Natural killer cell treated with Interleukin-12 subunit alpha and Interleukin-12 subunit beta and Interleukin-15 and Interleukin-18, amount 100 ng/mL, for 72 hours (primary cell): ENCODE measurements at regions not wholly inside any gene's neighbourhood (a gene's known extent, or its start where the extent isn't known, plus 50 kb on each side); places are given as distances from the start of the nearest gene placed in this dataset.
"Not testable (repeated sequence)": the region's sequence is repeated elsewhere in the genome, so short reads cannot be mapped to it uniquely, and the experiment has no call there.

Experiments used
- ATAC-seq, 2 donors: fragments of 150-1000 bp; cut with Tn5 transposase in 1 of 2; sonication (Bioruptor Pico), chemical (Tn5 transposase) in 1 of 2; 2 replicates each; pipeline ENCODE4 v1.10.0; 2021
- DNase-seq: peaks from one replicate; pipeline ENCODE4 v3.0.0; 2022; ENCODE audit warnings: low spot score
- H3K27ac Mint-ChIP-seq, 2 donors: 1 replicate in 1 of 2; 2 replicates in 1 of 2; pipeline ENCODE4 v1.8.0; 2022; ENCODE audit warnings: mixed read lengths in 2 of 2, mild to moderate bottlenecking in 1 of 2, moderate library complexity in 1 of 2
- H3K27me3 Mint-ChIP-seq, 2 donors: 1 replicate in 1 of 2; 2 replicates in 1 of 2; pipeline ENCODE4 v1.8.0; 2022; ENCODE audit warnings: mixed read lengths in 2 of 2
- H3K36me3 Mint-ChIP-seq: one replicate; pipeline ENCODE4 v1.8.0; 2022; ENCODE audit warnings: mixed read lengths
- H3K4me1 Mint-ChIP-seq, 2 donors: 1 replicate in 1 of 2; 2 replicates in 1 of 2; pipeline ENCODE4 v1.8.0; 2022; ENCODE audit warnings: low read depth in 2 of 2, mixed read lengths in 2 of 2, mild to moderate bottlenecking in 1 of 2
- H3K4me3 Mint-ChIP-seq: one replicate; pipeline ENCODE4 v1.8.0; 2022; ENCODE audit warnings: mixed read lengths
- H3K9me3 Mint-ChIP-seq: 2 replicates; pipeline ENCODE4 v1.8.0; 2022; ENCODE audit warnings: mixed read lengths

DNA sequence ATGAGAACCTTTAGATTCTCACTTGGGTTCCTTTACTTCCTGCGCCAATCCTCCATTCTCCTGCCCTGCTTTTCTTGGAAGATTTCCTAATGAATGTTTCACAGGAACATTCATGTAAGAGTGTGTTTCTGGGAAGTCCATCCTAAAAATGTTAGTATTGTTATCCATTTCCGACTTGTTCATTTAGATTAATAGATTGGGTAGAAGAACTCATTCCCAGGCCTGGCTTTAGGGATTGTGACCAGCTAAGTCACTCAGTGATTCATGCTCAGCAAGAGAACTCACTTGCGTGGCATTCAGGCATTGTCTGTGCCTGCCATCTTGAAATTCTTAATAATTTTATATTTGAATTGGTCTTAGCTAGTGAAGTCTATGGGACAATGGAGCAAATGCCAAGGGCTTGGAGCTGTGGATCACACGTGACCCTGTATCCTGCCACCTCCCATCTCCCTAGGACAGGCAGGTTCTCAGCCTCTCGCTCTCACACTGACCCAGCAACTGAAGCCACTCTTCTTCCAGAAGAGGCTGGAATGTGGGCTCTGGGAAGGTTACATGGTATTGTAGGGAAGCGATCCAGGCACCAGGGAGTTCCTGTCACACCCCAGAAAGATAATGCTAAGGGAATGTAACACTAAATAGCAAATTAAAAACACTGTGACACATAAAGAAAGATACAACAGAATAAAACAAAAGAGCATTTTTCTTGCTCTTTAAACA lies 562.1 kb downstream of the TMA16 start:
- H3K27ac Mint-ChIP-seq, result no peak overlapping the region

GRCh38 chr4:164058776-164059445 lies 564.4 kb downstream of the TMA16 start:
- H3K36me3 Mint-ChIP-seq, result peaks cover under 1% of the 10 kb centered on the region
- H3K27me3 Mint-ChIP-seq, result no peaks in the 10 kb centered on the region
- DNase-seq, result no peak
- H3K27ac Mint-ChIP-seq, result no peak overlapping the region
- no peak for ATAC-seq
- no peaks in the 10 kb centered on the region for H3K4me1 Mint-ChIP-seq
- no peak overlapping the region for H3K4me3 Mint-ChIP-seq
- peaks cover 7% of the 10 kb centered on the region for H3K9me3 Mint-ChIP-seq

More for the DNA sequence above, 562.1 kb downstream of the TMA16 start:
- no peak for ATAC-seq
- no peak for DNase-seq
- H3K4me1 Mint-ChIP-seq, result no peaks in the 10 kb centered on the region
- H3K36me3 Mint-ChIP-seq, result no peaks in the 10 kb centered on the region
- peaks cover 3% of the 10 kb centered on the region for H3K9me3 Mint-ChIP-seq
- H3K27me3 Mint-ChIP-seq, result no peaks in the 10 kb centered on the region
- H3K4me3 Mint-ChIP-seq, result no peak overlapping the region

GRCh38 chr4:164060456-164060855 lies 566.0 kb downstream of the TMA16 start:
- Mint-ChIP-seq H3K27me3 (no peaks in the 10 kb centered on the region), H3K36me3 (peaks cover 4% of the 10 kb centered on the region)

DNA sequence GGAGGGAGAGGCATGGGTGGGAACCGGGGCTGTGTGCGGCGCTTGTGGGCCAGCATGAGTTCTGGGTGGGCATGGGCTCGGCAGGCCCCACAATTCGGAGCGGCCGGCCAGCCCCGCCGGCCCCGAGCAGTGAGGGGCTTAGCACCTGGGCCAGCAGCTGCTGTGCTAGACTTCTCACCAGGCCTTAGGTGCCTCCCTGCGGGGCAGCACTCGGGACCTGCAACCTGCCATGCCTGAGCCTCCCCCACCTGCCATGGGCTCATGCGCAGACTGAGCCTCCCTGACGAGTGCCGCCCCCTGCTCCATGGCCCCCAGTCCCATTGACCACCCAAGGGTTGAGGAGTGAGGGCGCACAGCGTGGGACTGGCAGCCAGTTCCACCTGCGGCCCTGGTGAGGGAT lies 573.9 kb downstream of the TMA16 start:
- Mint-ChIP-seq H3K27me3 (no peaks in the 10 kb centered on the region), H3K27ac (no peak overlapping the region), H3K4me3 (no peak overlapping the region), H3K36me3 (peaks cover 4% of the 10 kb centered on the region), H3K4me1 (no peaks in the 10 kb centered on the region), H3K9me3 (peaks cover 29% of the 10 kb centered on the region)
- ATAC-seq, result no peak
- no peak for DNase-seq

More at GRCh38 chr4:164060456-164060855, 566.0 kb downstream of the TMA16 start:
- no peak for ATAC-seq
- no peak overlapping the region for H3K4me3 Mint-ChIP-seq
- peaks cover 18% of the 10 kb centered on the region for H3K9me3 Mint-ChIP-seq
- no peak overlapping the region for H3K27ac Mint-ChIP-seq
- DNase-seq, result no peak
- no peaks in the 10 kb centered on the region for H3K4me1 Mint-ChIP-seq

- DNase-seq (no peak), ATAC-seq (no peak)
- Mint-ChIP-seq H3K36me3 (no peaks in the 10 kb centered on the region), H3K4me1 (no peaks in the 10 kb centered on the region), H3K9me3 (peaks cover 16% of the 10 kb centered on the region), H3K27ac (no peak overlapping the region), H3K27me3 (no peaks in the 10 kb centered on the region), H3K4me3 (no peak overlapping the region)
Measured at GRCh38 chr4:164070625-164071024, 576.1 kb downstream of the TMA16 start.

DNA sequence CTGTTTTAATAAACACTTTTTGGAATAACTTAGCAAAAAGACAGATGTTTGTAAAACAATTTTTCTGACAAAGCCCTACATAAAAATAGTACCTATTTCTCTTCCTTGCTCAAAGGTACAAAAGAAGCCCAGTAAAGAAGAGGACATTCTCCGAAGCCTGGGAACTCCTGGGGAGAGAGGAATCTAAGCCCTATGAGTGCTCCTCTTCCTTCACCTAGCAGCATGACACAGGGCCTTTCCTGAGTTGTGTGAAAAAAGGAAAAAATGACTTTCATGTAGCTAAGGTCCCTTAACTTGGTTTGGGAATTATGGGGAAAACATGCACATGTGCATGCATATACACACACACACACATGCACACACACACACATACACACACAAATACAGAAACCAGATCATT lies 586.9 kb downstream of the TMA16 start:
- Mint-ChIP-seq H3K27me3 (no peaks in the 10 kb centered on the region), H3K4me1 (no peaks in the 10 kb centered on the region), H3K4me3 (no peak overlapping the region), H3K36me3 (no peaks in the 10 kb centered on the region), H3K27ac (no peak overlapping the region), H3K9me3 (peaks cover 7% of the 10 kb centered on the region)
- no peak for ATAC-seq
- DNase-seq, result no peak

DNA sequence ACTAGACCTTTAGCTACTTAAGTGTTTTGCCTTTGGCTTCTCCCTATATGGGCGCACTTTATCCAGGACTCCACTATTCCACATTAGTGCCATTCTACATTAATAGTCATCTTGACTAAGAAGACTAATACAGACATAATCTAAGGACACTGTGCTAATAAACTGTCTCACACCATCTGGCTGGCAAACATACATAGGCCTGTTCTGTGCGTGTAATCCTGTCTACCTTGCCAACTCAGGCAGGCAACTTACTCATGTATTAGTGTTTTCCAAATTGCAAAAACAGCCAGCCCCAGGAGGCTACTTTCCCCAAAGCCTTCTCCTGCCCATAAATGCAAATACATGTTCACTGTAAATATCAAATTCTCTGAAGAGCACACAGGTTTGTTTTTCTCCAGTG lies 587.3 kb downstream of the TMA16 start:
- H3K4me3 Mint-ChIP-seq, result no peak overlapping the region

DNA sequence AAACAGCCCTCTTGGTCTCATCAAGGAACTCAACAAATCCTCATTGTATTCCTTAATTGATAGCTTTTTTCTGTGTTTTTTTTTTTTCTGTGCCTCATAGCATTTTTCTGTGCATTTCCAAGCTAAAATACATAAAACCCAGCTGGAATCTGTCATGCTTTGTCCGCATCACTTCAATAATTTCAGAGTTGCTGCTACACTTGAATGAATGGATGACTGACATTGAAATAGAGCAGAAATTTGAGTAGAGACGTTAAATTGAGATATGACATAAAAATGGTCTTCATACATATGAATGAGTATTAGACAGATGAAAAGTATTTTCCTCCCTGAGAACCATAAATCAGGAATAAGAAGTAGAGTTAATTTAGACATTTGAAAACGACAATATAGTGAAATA lies 593.2 kb downstream of the TMA16 start:
- no peak overlapping the region for H3K27ac Mint-ChIP-seq
- H3K36me3 Mint-ChIP-seq, result no peaks in the 10 kb centered on the region
- no peak for DNase-seq
- ATAC-seq, result no peak
- no peaks in the 10 kb centered on the region for H3K27me3 Mint-ChIP-seq
- H3K9me3 Mint-ChIP-seq, result peaks cover 3% of the 10 kb centered on the region
- no peak overlapping the region for H3K4me3 Mint-ChIP-seq
- H3K4me1 Mint-ChIP-seq, result no peaks in the 10 kb centered on the region

More for the DNA sequence above, 587.3 kb downstream of the TMA16 start:
- DNase-seq (no peak), ATAC-seq (no peak)
- H3K36me3 Mint-ChIP-seq, result no peaks in the 10 kb centered on the region
- no peaks in the 10 kb centered on the region for H3K27me3 Mint-ChIP-seq
- no peak overlapping the region for H3K27ac Mint-ChIP-seq
- peaks cover 7% of the 10 kb centered on the region for H3K9me3 Mint-ChIP-seq
- no peaks in the 10 kb centered on the region for H3K4me1 Mint-ChIP-seq

DNA sequence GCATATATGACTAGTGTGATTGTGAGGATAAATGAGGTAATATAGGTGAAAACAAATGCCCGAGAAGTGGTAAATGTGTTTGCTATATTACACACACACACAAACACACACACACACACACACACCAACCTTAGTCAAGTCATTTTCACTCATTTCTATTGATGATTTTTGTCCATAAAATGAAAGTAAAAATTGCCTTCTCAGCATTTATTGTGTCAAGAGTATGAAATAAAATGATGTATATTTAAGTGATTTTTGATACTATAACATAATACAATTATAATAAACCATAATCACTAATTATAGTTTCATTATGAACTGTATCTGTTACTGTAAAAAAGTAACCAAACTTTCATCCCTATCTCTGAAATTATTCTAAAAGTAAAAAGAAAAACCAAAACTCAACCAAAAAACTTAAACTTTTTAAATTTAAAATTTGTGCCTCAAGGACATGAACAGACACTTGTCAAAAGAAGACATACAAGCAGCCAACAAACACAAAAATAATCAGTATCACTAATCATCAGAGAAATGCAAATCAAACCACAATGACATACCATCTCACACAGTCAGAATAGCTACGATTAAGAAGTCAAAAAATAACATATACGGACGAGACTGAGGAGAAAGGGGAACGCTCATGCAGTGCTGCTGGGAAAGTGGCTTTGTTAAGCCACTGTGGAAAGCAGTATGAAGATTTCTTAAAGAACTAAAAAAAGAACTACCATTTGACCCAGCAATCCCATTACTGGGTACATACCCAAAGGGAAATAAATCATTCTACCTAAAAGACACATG lies 601.0 kb downstream of the TMA16 start:
- no peak for ATAC-seq
- H3K4me3 Mint-ChIP-seq, result no peak overlapping the region
- H3K27ac Mint-ChIP-seq, result no peak overlapping the region
- peaks cover 14% of the 10 kb centered on the region for H3K9me3 Mint-ChIP-seq
- H3K27me3 Mint-ChIP-seq, result no peaks in the 10 kb centered on the region
- H3K36me3 Mint-ChIP-seq, result no peaks in the 10 kb centered on the region
- H3K4me1 Mint-ChIP-seq, result no peaks in the 10 kb centered on the region
- DNase-seq, result no peak

GRCh38 chr4:164096766-164097518 lies 602.5 kb downstream of the TMA16 start:
- no peak overlapping the region for H3K4me3 Mint-ChIP-seq
- no peak overlapping the region for H3K27ac Mint-ChIP-seq
- no peaks in the 10 kb centered on the region for H3K36me3 Mint-ChIP-seq
- no peak for DNase-seq
- H3K9me3 Mint-ChIP-seq, result peaks cover 12% of the 10 kb centered on the region
- no peak for ATAC-seq
- no peaks in the 10 kb centered on the region for H3K4me1 Mint-ChIP-seq
- H3K27me3 Mint-ChIP-seq, result no peaks in the 10 kb centered on the region

GRCh38 chr4:164100741-164101365 lies 606.4 kb downstream of the TMA16 start:
- not testable (repeated sequence) for H3K4me1 Mint-ChIP-seq, H3K27me3 Mint-ChIP-seq, ATAC-seq, H3K36me3 Mint-ChIP-seq, H3K4me3 Mint-ChIP-seq, H3K9me3 Mint-ChIP-seq, DNase-seq, H3K27ac Mint-ChIP-seq

DNA sequence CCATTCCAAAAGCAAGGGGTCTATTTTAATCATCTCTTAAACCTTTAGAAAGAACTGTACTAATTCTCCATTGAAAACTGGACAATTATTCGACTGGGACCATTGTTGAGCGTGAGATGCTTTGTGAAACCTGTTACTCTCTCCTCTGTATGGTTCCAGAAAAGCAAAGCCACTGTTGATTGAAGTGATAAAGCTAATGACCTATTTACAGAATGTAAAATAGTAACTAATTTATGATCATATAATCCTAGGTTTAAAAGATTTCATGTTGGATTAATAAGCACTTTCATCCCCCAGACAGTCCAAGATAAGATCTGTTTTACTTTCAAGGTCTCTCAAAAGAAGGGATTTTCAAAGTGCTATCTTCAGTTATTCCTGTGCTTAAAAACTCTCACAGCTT lies 614.5 kb downstream of the TMA16 start:
- H3K4me3 Mint-ChIP-seq, result no peak overlapping the region
- H3K27ac Mint-ChIP-seq, result no peak overlapping the region
- ATAC-seq, result no peak
- H3K4me1 Mint-ChIP-seq, result no peaks in the 10 kb centered on the region
- no peaks in the 10 kb centered on the region for H3K9me3 Mint-ChIP-seq
- no peaks in the 10 kb centered on the region for H3K36me3 Mint-ChIP-seq
- DNase-seq, result no peak
- H3K27me3 Mint-ChIP-seq, result no peaks in the 10 kb centered on the region

- no peaks in the 10 kb centered on the region for H3K9me3 Mint-ChIP-seq
- H3K36me3 Mint-ChIP-seq, result no peaks in the 10 kb centered on the region
- H3K4me1 Mint-ChIP-seq, result no peaks in the 10 kb centered on the region
- H3K4me3 Mint-ChIP-seq, result no peak overlapping the region
- ATAC-seq, result no peak
- no peak overlapping the region for H3K27ac Mint-ChIP-seq
- no peaks in the 10 kb centered on the region for H3K27me3 Mint-ChIP-seq
- no peak for DNase-seq
Measured at GRCh38 chr4:164109503-164109902, 615.0 kb downstream of the TMA16 start.
